Effector memory CD8-positive, alpha-beta T cell (primary cell): ENCODE measurements at regions not wholly inside any gene's neighbourhood (a gene's known extent, or its start where the extent isn't known, plus 50 kb on each side); places are given as distances from the start of the nearest gene placed in this dataset.

Experiments
- ATAC-seq: fragments of 150-1000 bp; cut with Tn5 transposase; replicated peaks from 2 replicates; pipeline ENCODE4 v1.10.0; 2021; ENCODE audit warnings: mild to moderate bottlenecking, moderate library complexity
- DNase-seq, 3 experiments: peaks; one replicate each; pipeline ENCODE4 v3.0.0; 2021
- H3K27ac Mint-ChIP-seq, 2 donors: one replicate each; pipeline ENCODE4 v1.8.0; 2022; ENCODE audit warnings: mild to moderate bottlenecking in 2 of 2, mixed read lengths in 2 of 2, moderate library complexity in 2 of 2
- H3K27me3 Mint-ChIP-seq, 2 donors: one replicate each; pipeline ENCODE4 v1.8.0; 2022; ENCODE audit warnings: mixed read lengths in 2 of 2
- H3K36me3 Mint-ChIP-seq: one replicate; pipeline ENCODE4 v1.8.0; 2022; ENCODE audit warnings: mild to moderate bottlenecking, moderate library complexity, mixed read lengths; ENCODE audit not compliant: insufficient read depth
- H3K4me1 Mint-ChIP-seq, 2 donors: one replicate each; pipeline ENCODE4 v1.8.0; 2022; ENCODE audit warnings: low read depth in 2 of 2, mixed read lengths in 2 of 2
- H3K4me3 Mint-ChIP-seq, 2 donors: one replicate each; pipeline ENCODE4 v1.8.0; 2022; ENCODE audit warnings: mild to moderate bottlenecking in 2 of 2, mixed read lengths in 2 of 2, moderate library complexity in 2 of 2
- H3K9me3 Mint-ChIP-seq, 2 donors: one replicate each; pipeline ENCODE4 v1.8.0; 2022; ENCODE audit warnings: mixed read lengths in 2 of 2

DNA sequence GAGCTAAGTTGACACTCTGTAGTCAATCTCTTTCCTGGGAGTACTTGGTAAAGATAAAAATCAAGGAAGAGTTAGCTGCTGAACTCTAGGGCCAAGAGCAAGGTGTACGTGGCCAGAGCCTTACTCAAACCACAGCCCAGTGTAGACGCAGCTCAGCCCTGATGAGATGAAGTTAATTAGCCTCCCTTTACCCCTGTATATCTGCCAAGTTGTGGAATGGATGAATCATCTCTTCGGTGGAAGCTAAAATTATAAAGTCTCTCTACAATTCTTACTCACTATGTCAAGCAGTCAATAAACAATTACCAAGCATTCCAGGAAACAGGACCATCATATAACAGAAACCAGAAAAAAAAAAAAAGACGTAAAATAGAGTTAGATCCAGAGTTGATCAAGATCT, 146.9 kb upstream of the UFM1 start:
- no peak overlapping the region for H3K4me3 Mint-ChIP-seq
- ATAC-seq (no peak), DNase-seq (no peak)
- peaks cover 0 to 6% of the 10 kb centered on the region in 2 donors for H3K9me3 Mint-ChIP-seq
- H3K4me1 Mint-ChIP-seq, result no peaks in the 10 kb centered on the region
- no peaks in the 10 kb centered on the region for H3K27me3 Mint-ChIP-seq
- no peak overlapping the region for H3K27ac Mint-ChIP-seq
- peaks cover 4% of the 10 kb centered on the region for H3K36me3 Mint-ChIP-seq

DNA sequence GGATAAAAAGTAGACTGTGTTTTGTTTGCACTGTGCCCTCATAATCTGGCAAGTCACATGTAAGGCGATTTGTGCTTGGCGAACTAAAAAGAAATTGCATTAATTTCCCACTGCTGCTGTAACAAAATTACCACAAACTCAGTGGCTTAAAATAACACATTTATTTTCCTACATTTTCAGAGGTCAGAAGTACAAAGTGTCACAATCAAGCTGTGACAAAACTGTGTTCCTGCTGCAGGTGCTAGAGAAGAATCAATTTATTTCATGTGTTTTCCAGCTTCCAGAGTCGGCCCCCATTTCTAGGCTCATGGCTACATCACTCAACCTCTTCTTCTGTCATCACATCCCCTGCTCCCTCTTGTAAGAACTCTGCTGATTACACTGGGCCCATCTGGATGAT, 158.6 kb upstream of the UFM1 start:
- Mint-ChIP-seq H3K36me3 (peaks cover 3% of the 10 kb centered on the region), H3K9me3 (no peaks in the 10 kb centered on the region), H3K4me1 (no peaks in the 10 kb centered on the region), H3K27me3 (no peaks in the 10 kb centered on the region), H3K4me3 (no peak overlapping the region), H3K27ac (no peak overlapping the region)
- DNase-seq, result no peak
- ATAC-seq, result no peak

DNA sequence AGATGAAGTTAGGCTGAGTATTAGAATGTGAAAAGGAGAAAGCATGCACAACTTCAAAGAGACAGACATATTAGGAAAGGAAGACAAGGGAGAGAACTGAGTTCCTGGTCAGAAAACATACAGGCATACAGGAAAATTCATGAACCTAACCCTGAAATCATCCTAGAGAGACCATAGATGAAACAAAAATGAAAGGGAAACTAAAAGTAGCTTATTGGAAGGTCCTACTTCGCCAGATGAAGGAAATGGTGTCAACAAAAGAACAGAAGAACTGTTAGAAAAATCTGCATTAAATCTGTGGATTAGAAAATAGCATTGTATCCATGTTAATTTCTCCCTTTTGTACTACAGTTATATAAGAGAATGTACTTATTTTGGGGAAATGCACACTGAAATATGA, 169.0 kb upstream of the UFM1 start:
- peak overlapping the region; percentile 7 to 57 for H3K27ac Mint-ChIP-seq
- H3K27me3 Mint-ChIP-seq, result no peaks in the 10 kb centered on the region
- no peaks in the 10 kb centered on the region for H3K36me3 Mint-ChIP-seq
- DNase-seq (no peak), ATAC-seq (peak; percentile 29)
- peak overlapping the region; percentile 45 to 63 for H3K4me3 Mint-ChIP-seq
- H3K9me3 Mint-ChIP-seq, result peaks cover 0 to 6% of the 10 kb centered on the region in 2 donors
- peaks cover 0 to 10% of the 10 kb centered on the region in 2 donors for H3K4me1 Mint-ChIP-seq

DNA sequence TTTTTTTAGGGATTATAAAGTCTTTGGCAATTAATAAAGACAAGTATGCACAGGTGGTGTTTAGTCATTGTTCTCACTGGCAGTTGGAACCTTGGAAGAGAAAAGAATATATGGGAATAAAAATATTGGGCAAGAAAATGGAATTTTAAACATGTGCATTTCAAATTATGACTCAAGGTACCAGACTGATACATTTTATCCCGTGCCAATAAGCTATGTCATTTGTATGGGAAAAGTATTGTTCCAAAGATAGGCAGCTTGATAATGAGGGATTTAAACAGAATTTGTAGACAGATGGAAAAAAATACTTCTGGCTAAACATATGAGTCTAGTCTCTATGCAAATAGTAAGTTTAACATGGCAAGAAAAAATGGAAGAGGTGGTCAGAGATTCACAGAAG, 169.5 kb upstream of the UFM1 start:
- DNase-seq (no peak), ATAC-seq (no peak)
- H3K4me3 Mint-ChIP-seq, result peak overlapping the region; percentile 45 to 63
- H3K4me1 Mint-ChIP-seq, result peaks cover 0 to 10% of the 10 kb centered on the region in 2 donors
- no peaks in the 10 kb centered on the region for H3K27me3 Mint-ChIP-seq
- H3K36me3 Mint-ChIP-seq, result no peaks in the 10 kb centered on the region
- peak overlapping the region; percentile 7 to 14 for H3K27ac Mint-ChIP-seq
- peaks cover 0 to 6% of the 10 kb centered on the region in 2 donors for H3K9me3 Mint-ChIP-seq

DNA sequence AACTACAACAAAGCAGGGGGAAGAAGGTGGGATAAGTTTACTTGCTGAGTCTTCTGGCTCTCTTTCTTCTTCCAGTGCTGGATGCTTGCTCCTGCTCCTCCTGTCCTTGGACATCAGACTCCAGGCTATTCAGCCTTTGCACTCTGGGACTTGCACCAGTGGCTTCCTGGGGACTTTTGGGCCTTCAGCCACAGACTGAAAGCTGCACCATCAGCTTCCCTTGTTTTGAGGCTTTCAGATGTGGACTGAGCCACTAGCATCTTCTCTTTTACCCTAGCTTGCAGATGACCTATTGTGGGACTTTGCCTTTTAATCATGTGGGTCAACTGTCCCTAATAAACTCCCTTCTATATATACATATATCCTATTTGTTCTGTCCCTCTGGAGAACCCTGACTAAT, 173.0 kb upstream of the UFM1 start:
- Mint-ChIP-seq H3K4me3 (no peak overlapping the region), H3K27me3 (no peaks in the 10 kb centered on the region), H3K27ac (no peak overlapping the region), H3K4me1 (peaks cover 0 to 10% of the 10 kb centered on the region in 2 donors), H3K9me3 (peaks cover 3 to 6% of the 10 kb centered on the region in 2 donors), H3K36me3 (no peaks in the 10 kb centered on the region)
- DNase-seq (no peak), ATAC-seq (no peak)

DNA sequence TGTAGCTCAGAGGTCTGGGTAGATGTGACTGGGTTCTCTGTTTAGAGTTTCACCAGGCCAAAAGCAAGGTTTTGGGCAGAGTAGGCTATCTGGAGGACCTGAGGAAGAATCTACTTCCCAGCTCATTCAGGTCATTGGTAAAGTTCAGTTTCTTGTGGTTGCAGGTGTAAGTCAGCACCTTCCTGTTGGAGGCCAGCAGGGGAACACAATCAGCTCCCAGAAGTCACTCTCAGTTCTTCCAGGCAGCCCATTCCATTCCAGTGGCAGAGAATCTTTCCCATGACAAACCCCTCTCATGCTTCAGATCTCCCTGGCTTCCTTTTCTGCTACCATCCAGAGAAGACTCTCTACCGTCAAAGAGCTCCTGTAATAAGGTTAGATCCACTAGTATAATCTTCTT, 176.2 kb upstream of the UFM1 start:
- peaks cover 3% of the 10 kb centered on the region in 2 donors for H3K9me3 Mint-ChIP-seq
- no peak overlapping the region for H3K27ac Mint-ChIP-seq
- no peaks in the 10 kb centered on the region for H3K36me3 Mint-ChIP-seq
- no peak for DNase-seq
- ATAC-seq, result no peak
- no peaks in the 10 kb centered on the region for H3K4me1 Mint-ChIP-seq
- no peaks in the 10 kb centered on the region for H3K27me3 Mint-ChIP-seq
- H3K4me3 Mint-ChIP-seq, result no peak overlapping the region

DNA sequence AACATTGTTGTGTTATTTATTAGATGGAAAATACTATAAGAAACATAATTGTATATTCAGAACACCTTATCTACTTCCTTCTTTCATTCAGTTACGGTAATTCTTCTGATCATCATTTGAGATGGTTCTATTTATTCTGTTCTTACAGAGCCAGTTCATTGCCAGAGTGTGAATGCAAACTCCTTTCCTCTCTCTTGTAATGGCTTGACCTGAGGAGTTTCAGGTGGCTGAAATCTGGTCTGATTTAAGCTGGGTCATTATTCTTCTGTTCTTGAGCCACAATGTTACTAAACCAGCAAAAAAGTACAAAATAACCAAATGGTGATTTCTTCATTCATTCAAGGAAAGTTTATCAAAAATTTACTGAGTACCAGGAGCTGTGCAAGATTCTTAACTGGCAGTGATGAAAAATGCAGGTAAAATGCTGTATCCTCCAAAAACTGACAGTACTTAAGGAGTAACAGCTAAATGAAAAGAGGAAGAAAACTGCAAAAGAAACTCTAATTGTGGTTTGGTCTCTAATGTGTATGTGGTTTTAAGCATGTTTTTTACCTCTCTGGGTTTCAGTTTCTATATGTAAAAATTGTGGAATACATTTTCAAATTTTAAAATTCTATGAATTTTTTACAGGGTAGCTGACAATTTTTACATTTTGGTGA, 182.4 kb upstream of the UFM1 start:
- DNase-seq (no peak), ATAC-seq (no peak)
- H3K27ac Mint-ChIP-seq, result no peak overlapping the region
- H3K4me1 Mint-ChIP-seq, result no peaks in the 10 kb centered on the region
- no peaks in the 10 kb centered on the region for H3K27me3 Mint-ChIP-seq
- no peak overlapping the region for H3K4me3 Mint-ChIP-seq
- H3K36me3 Mint-ChIP-seq, result no peaks in the 10 kb centered on the region
- no peaks in the 10 kb centered on the region for H3K9me3 Mint-ChIP-seq

DNA sequence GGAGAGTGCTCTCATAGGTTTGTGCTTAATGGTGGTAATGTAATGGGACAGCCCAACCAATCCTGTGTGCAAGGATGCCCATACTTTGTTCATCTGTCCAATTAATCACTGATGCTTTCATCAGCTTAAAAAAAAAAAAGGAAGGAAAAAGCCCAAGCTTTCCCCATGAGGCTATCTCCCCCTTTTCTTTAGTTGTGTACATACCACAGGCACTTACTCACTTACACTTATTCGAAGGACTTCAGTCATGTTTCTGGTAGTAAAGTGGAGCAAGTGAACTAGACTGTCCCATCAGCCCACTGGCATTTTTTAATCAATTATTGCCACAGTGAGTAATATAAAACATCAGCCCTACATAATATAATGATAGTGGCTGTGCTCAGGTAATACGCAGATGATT, 183.5 kb upstream of the UFM1 start:
- H3K4me1 Mint-ChIP-seq, result no peaks in the 10 kb centered on the region
- no peaks in the 10 kb centered on the region for H3K27me3 Mint-ChIP-seq
- H3K27ac Mint-ChIP-seq, result no peak overlapping the region
- H3K36me3 Mint-ChIP-seq, result no peaks in the 10 kb centered on the region
- H3K4me3 Mint-ChIP-seq, result no peak overlapping the region
- no peaks in the 10 kb centered on the region for H3K9me3 Mint-ChIP-seq
- DNase-seq (no peak), ATAC-seq (no peak)

DNA sequence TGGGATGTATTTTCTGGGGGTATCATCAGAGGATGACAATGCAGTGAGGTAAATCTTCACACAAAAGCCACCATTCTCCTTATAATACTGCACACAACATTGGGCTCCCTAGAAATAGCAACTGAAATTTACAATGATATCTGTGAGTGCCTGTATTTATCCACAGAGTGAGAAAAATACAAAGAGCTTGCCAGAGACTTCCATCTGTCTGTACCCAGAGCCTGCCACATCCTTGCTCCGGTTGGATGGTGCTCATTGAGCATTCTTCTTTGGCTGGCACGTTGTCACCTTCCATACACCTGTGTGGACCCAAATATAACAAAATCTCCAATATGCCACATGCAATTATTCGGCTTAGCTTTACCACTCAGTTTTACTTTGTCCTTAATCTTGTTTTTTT, 189.5 kb upstream of the UFM1 start:
- Mint-ChIP-seq H3K27ac (no peak overlapping the region), H3K4me3 (no peak overlapping the region), H3K27me3 (no peaks in the 10 kb centered on the region), H3K36me3 (no peaks in the 10 kb centered on the region), H3K9me3 (peaks cover 3 to 7% of the 10 kb centered on the region in 2 donors), H3K4me1 (no peaks in the 10 kb centered on the region)
- no peak for DNase-seq
- ATAC-seq, result no peak

DNA sequence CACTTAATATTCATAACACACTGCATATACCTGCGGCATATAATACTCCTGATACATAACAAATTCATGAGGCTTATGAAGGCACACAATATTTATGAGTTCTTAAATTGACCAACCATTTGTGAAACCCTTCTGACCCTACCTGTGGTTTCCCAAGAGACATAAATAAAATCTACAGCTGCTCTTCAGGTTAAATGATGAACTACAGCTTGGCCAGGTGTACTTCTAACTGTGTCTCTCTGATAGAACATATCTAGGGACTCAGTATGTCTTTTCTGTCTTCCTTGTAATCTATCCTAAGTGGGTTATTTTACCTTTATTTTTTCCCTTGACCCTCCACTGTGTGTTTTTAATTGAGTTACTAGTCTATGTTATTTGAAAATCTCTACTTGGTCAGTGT, 189.9 kb upstream of the UFM1 start:
- no peaks in the 10 kb centered on the region for H3K4me1 Mint-ChIP-seq
- peaks cover 3 to 7% of the 10 kb centered on the region in 2 donors for H3K9me3 Mint-ChIP-seq
- DNase-seq (no peak), ATAC-seq (no peak)
- no peaks in the 10 kb centered on the region for H3K36me3 Mint-ChIP-seq
- H3K4me3 Mint-ChIP-seq, result no peak overlapping the region
- H3K27ac Mint-ChIP-seq, result no peak overlapping the region
- H3K27me3 Mint-ChIP-seq, result no peaks in the 10 kb centered on the region

DNA sequence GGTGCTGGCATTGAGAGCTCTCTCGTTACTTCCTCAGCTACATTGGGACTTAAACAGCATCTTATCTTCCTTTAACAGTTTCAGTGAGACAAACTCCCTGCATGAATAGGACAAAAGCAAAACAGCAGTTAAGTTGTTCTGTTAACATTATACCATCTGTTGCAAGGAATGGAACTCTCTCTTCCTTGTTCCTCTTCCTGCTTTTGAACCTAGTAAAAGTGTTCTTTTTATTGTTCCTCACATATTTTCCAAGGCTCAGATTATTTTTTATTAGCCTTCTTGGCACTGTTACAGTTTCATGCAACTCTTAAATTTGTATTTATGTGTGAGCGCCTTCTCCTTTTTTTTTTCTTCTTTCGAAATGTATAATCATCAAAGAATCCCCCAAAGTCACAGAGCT, 202.6 kb upstream of the UFM1 start:
- Mint-ChIP-seq H3K4me1 (peaks cover 0 to 3% of the 10 kb centered on the region in 2 donors), H3K9me3 (peaks cover 17 to 18% of the 10 kb centered on the region in 2 donors), H3K27me3 (no peaks in the 10 kb centered on the region), H3K36me3 (no peaks in the 10 kb centered on the region), H3K4me3 (no peak overlapping the region), H3K27ac (no peak overlapping the region)
- DNase-seq, result no peak
- no peak for ATAC-seq

DNA sequence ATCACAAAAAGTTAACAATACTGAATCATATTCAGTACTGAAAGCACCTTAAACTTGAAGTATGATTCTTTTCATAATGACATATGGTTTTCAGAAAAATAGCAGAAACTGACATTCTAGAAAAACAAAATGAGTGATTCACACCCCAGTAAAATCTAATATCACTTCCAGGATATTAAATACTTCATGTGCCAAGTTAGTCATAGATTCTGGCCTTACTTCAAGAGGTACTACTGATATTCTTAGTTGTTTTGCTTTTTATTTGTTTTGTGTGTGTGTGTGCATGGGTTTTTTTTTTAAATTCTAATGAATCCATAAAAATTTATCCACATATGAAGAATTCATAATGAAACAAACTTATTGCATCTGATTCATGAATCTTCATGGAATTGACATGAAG, 207.9 kb upstream of the UFM1 start:
- ATAC-seq (no peak), DNase-seq (no peak)
- H3K27me3 Mint-ChIP-seq, result no peaks in the 10 kb centered on the region
- peaks cover 3 to 6% of the 10 kb centered on the region in 2 donors for H3K9me3 Mint-ChIP-seq
- H3K36me3 Mint-ChIP-seq, result no peaks in the 10 kb centered on the region
- H3K27ac Mint-ChIP-seq, result no peak overlapping the region
- no peak overlapping the region for H3K4me3 Mint-ChIP-seq
- peaks cover 0 to 3% of the 10 kb centered on the region in 2 donors for H3K4me1 Mint-ChIP-seq

DNA sequence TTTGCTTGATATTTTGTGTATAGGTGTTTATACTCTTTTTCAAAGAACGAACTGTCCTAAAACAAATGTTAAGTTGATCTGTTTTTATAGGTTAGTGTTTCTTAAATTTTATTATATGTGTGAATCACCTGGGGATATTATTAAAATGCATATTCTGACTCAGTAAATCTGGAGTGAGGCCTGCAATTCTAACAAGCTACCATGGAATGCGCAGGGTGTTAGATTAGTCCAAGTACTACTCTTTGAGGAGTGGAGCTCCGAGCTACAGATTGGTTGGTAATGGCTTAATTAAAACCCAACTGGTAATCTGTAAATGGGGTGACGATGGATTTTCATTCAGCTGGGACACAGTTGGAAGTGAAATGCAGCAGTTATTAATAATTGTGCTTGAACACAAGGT, 214.1 kb upstream of the UFM1 start:
- H3K27ac Mint-ChIP-seq, result no peak overlapping the region
- no peak for DNase-seq
- H3K27me3 Mint-ChIP-seq, result no peaks in the 10 kb centered on the region
- no peaks in the 10 kb centered on the region for H3K4me1 Mint-ChIP-seq
- peaks cover 1 to 8% of the 10 kb centered on the region in 2 donors for H3K9me3 Mint-ChIP-seq
- ATAC-seq, result no peak
- no peak overlapping the region for H3K4me3 Mint-ChIP-seq
- no peaks in the 10 kb centered on the region for H3K36me3 Mint-ChIP-seq

DNA sequence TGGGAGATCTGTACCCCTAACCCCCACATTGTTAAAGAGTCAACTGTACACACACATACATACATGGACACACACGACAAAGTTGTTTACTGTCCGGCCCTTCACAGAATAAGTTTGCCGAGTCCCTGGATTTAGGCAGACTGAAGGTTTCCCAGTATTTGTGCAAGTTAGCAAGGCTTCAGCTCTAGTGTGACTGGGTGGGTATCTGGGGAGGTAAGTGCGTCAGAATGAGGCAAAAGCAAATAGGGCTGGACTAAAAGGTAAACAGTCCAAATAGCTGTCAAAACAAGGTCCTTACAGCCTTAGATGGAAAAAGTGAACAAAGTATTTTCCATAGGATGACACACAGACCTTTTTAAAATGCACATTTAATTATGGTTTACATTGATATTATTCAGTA, 228.4 kb upstream of the UFM1 start:
- no peak for ATAC-seq
- Mint-ChIP-seq H3K27me3 (no peaks in the 10 kb centered on the region), H3K9me3 (peaks cover 0 to 20% of the 10 kb centered on the region in 2 donors), H3K27ac (no peak overlapping the region), H3K36me3 (no peaks in the 10 kb centered on the region), H3K4me1 (no peaks in the 10 kb centered on the region), H3K4me3 (no peak overlapping the region)
- DNase-seq, result no peak

DNA sequence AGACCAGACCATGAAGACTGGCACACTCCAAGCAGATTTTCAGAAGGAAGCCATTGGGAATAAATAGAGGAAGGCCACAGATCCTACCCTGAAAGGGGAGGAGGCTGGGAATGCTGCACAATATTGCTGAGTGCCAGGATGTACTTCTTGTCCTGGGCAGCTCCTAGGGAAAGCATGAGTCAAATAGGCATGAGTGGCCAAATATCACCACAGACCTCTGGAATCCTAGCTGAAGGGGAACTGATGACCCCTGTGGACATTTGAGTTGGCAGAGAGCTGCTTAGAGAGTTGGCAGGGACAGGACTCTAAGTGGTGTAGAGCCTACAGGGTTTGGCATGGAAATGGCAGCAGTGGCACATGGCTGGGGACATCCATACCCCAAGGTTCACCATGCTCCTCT, 234.3 kb upstream of the TRPC4 start:
- no peak for DNase-seq
- H3K4me3 Mint-ChIP-seq, result no peak overlapping the region

More for the DNA sequence above, 234.3 kb upstream of the TRPC4 start:
- Mint-ChIP-seq H3K4me1 (no peaks in the 10 kb centered on the region), H3K27me3 (no peaks in the 10 kb centered on the region), H3K27ac (no peak overlapping the region), H3K9me3 (peaks cover 7 to 30% of the 10 kb centered on the region in 2 donors), H3K36me3 (no peaks in the 10 kb centered on the region)
- ATAC-seq, result no peak
